Body of pancreas (tissue), 4 donors: ENCODE measurements at regions not wholly inside any gene's neighbourhood (a gene's known extent, or its start where the extent isn't known, plus 50 kb on each side); places are given as distances from the start of the nearest gene placed in this dataset.

Source experiments
- ATAC-seq: fragments of 150-250 bp; one replicate; pipeline ENCODE4 v1.9.1; 2016
- DNase-seq, 4 donors: peaks; one replicate each; pipeline ENCODE4 v3.0.0-alpha.2; 2019
- H3K27ac ChIP-seq, 4 donors: fragments of 200-600 bp; sonication (generic); 1 replicate in 3 of 4; 2 replicates in 1 of 4; pipeline versions ENCODE4 v1.5.1 to v1.6.1; 2016 to 2019; ENCODE audit warnings: mild to moderate bottlenecking in 1 of 4, mixed read lengths in 1 of 4, moderate library complexity in 1 of 4
- H3K27me3 ChIP-seq, 2 donors: fragments of 200-600 bp; sonication (generic); one replicate each; pipeline ENCODE4 v1.6.0; 2016; ENCODE audit warnings: mild to moderate bottlenecking in 1 of 2
- H3K36me3 ChIP-seq, 2 donors: fragments of 200-600 bp; sonication (generic); replicated peaks in 1 of 2; 2 replicates each; pipeline ENCODE4 v1.5.1; 2016; ENCODE audit warnings: low read depth in 2 of 2; ENCODE audit not compliant: insufficient read depth in 1 of 2
- H3K4me1 ChIP-seq: fragments of 200-600 bp; sonication (generic); one replicate; pipeline ENCODE4 v1.6.0; 2016
- H3K4me3 ChIP-seq, 2 donors: fragments of 200-600 bp; sonication (generic); 1 replicate in 1 of 2; 2 replicates in 1 of 2; pipeline ENCODE4 v1.5.1; 2016 to 2019
- H3K9me3 ChIP-seq, 3 donors: fragments of 200-600 bp; sonication (generic); 1 replicate in 2 of 3; 2 replicates in 1 of 3; pipeline ENCODE4 v1.5.1; 2016
- POLR2A ChIP-seq, 3 donors: fragments of 450-650 bp; IDR thresholded peaks; one replicate each; pipeline ENCODE4 v1.6.1; 2016; ENCODE audit warnings: antibody characterized with exemption in 3 of 3, mild to moderate bottlenecking in 2 of 3
- WGBS, 2 donors: methylation state at CpG; one replicate each; pipeline ENCODE4 v1.1.5; 2017; 5-methylcytosine and 5-hydroxymethylcytosine counted together
- intact Hi-C: fragments of 100-400 bp; cut with DNase I; formaldehyde crosslinking; loops from one replicate; pipeline ENCODE4 v1.15.1; 2023
- TF ChIP-seq, protein P1 (sequence below), 7 experiments: fragments of 450-650 bp in 4 of 7; fragments of 200-600 bp in 3 of 7; sonication (generic) in 3 of 7; IDR thresholded peaks; one replicate each; pipeline ENCODE4 v1.5.1; 2016 to 2019; ENCODE audit warnings: antibody characterized with exemption in 7 of 7

DNA sequence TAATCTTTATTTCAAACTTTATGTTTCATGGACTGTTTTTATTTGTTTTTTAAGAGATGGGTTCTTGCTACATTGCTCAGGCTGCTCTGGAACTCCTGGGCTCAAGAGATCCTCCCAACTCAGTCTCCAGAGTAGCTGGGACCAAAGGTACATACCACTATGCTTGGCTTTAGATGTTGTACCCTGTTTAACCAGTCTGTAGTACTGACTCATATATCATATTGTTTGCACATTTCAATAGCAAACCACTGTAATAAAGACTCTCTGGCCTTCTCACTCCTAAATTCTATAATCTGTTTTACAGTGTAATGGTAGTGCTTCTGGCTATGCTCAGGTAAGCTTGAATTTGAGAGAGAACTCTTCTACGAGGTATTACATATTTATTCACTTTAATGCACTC, 413.6 kb upstream of the PCDH15 start:
- TF ChIP-seq, protein P1, sequence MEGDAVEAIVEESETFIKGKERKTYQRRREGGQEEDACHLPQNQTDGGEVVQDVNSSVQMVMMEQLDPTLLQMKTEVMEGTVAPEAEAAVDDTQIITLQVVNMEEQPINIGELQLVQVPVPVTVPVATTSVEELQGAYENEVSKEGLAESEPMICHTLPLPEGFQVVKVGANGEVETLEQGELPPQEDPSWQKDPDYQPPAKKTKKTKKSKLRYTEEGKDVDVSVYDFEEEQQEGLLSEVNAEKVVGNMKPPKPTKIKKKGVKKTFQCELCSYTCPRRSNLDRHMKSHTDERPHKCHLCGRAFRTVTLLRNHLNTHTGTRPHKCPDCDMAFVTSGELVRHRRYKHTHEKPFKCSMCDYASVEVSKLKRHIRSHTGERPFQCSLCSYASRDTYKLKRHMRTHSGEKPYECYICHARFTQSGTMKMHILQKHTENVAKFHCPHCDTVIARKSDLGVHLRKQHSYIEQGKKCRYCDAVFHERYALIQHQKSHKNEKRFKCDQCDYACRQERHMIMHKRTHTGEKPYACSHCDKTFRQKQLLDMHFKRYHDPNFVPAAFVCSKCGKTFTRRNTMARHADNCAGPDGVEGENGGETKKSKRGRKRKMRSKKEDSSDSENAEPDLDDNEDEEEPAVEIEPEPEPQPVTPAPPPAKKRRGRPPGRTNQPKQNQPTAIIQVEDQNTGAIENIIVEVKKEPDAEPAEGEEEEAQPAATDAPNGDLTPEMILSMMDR (IDR thresholded peaks at IDR 0.05), result no peak
- TF ChIP-seq POLR2A (IDR thresholded peaks at IDR 0.05), result no peak
- Histone ChIP-seq H3K9me3 (no peaks in the 10 kb centered on the region), H3K36me3 (no peaks in the 10 kb centered on the region), H3K4me3 (no peak overlapping the region), H3K27me3 (no peaks in the 10 kb centered on the region), H3K4me1 (no peaks in the 10 kb centered on the region), H3K27ac (no peak overlapping the region)
- DNase-seq (no peak), ATAC-seq (no peak)
- 63 to 76% methylated on average over 1 of the region's 1 CpG for WGBS, 2 donors
- intact Hi-C loops, result no loop called here

DNA sequence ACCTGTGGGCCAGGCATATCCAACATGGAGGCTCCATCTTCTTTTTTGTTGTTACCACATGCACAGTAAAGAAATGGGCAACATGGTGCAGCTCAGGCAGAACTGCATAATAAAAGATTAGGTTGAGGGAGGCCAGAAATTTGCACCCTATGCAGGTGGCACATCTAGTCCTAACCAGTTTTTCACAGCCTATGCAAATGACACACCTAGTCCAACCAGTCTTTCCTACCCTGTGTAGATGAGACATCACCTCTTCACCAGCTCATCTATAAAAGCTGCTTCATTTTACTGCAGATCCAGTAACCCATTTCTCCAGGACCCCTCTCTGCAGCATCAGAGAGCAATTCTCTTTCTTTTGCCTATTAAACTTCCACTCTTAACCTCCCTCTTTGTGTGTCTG, 411.0 kb upstream of the PCDH15 start:
- Histone ChIP-seq H3K9me3 (no peaks in the 10 kb centered on the region), H3K36me3 (no peaks in the 10 kb centered on the region), H3K27ac (no peak overlapping the region), H3K4me1 (no peaks in the 10 kb centered on the region), H3K4me3 (no peak overlapping the region), H3K27me3 (no peaks in the 10 kb centered on the region)
- TF ChIP-seq, protein P1 (IDR thresholded peaks at IDR 0.05), result no peak
- no peak for TF ChIP-seq POLR2A (IDR thresholded peaks at IDR 0.05)
- ATAC-seq (no peak), DNase-seq (no peak)
- intact Hi-C loops, result no loop called here

DNA sequence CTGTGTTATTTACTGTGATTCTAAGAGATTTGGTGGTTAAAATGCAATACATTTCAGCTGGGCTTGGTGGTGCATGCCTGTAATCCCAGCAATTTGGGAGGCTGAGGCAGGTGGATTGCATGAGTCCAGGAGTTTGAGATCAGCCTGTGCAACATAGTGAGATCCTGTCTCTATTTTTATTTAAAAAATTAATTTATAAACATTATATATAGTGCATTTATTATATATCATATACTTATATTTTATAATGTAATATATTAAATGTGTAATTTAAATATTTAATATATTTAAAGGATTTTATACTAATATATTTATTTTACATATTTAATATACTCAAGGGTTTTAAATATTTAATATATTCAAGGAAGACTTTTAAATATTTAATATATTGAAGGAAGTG, 402.8 kb upstream of the PCDH15 start:
- no peaks in the 10 kb centered on the region for H3K27me3 ChIP-seq
- H3K9me3 ChIP-seq, result no peaks in the 10 kb centered on the region
- no peak for ATAC-seq
- intact Hi-C loops, result no loop called here
- no peaks in the 10 kb centered on the region for H3K4me1 ChIP-seq
- no peaks in the 10 kb centered on the region for H3K36me3 ChIP-seq
- H3K4me3 ChIP-seq, result no peak overlapping the region
- TF ChIP-seq, protein P1 (IDR thresholded peaks at IDR 0.05), result no peak
- no peak for TF ChIP-seq POLR2A (IDR thresholded peaks at IDR 0.05)
- no peak overlapping the region for H3K27ac ChIP-seq
- no peak for DNase-seq

DNA sequence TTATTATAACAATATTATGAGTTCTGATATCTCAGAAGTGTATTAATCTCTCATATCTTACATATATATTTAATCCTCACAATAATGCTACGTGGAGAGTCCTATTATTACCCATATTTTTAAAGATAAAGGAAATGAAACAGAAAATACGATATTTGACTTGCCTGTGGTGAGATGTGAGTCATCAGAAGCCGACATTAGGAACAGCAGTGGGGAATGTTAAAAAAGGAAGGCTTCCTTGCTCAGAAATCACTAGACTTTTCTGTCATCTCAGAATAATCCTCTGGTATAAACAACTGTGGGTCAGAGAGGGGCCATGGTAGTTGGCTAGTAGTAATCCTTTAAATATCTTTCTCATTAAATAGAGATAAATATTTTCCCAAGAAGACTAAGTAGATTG, 402.3 kb upstream of the PCDH15 start:
- 34 to 50% methylated on average over 3 of the region's 3 CpGs for WGBS, 2 donors
- intact Hi-C loops, result no loop called here
- Histone ChIP-seq H3K27me3 (no peaks in the 10 kb centered on the region), H3K36me3 (no peaks in the 10 kb centered on the region), H3K4me1 (no peaks in the 10 kb centered on the region), H3K9me3 (no peaks in the 10 kb centered on the region), H3K4me3 (no peak overlapping the region), H3K27ac (no peak overlapping the region)
- no peak for DNase-seq
- no peak for TF ChIP-seq POLR2A (IDR thresholded peaks at IDR 0.05)
- TF ChIP-seq, protein P1 (IDR thresholded peaks at IDR 0.05), result no peak
- ATAC-seq, result no peak

DNA sequence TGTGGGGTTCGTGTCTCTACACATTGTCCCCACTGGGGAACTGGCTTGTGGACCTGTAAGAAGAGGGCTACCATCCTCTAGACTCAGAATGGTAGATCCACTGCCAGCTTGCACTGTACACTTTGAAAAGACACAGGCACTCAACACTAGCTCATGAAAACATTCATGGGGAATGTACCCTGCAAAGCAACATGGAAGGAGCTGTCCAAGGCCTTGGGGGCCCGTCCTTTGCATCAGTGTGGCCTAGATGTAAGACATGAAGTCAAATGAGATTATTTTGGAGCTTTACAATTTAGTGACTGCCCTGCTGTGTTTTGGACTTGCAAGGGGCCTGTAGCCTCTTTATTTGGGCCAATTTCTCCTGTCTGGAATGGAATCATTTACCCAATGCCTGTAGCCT, 399.0 kb upstream of the PCDH15 start:
- TF ChIP-seq, protein P1 (IDR thresholded peaks at IDR 0.05), result no peak
- TF ChIP-seq POLR2A (IDR thresholded peaks at IDR 0.05), result no peak
- WGBS, 2 donors, result 27 to 33% methylated on average over 2 of the region's 2 CpGs
- H3K4me3 ChIP-seq, result no peak overlapping the region
- no peaks in the 10 kb centered on the region for H3K36me3 ChIP-seq
- intact Hi-C loops, result no loop called here
- H3K9me3 ChIP-seq, result no peaks in the 10 kb centered on the region
- ATAC-seq (no peak), DNase-seq (no peak)
- no peaks in the 10 kb centered on the region for H3K27me3 ChIP-seq
- H3K4me1 ChIP-seq, result no peaks in the 10 kb centered on the region
- H3K27ac ChIP-seq, result no peak overlapping the region
